ENCODE measurements at regions not wholly inside any gene's neighbourhood (a gene's known extent, or its start where the extent isn't known, plus 50 kb on each side); places are given as distances from the start of the nearest gene placed in this dataset.

- 26% methylated on average over 4 of the region's 4 CpGs for WGBS (ENCODE audit: missing lambda C conversion rate)
- H3K4me1 ChIP-seq = peaks cover 23% of the 10 kb centered on the region; the same call in 2 of the 3 replicates
- FAIRE-seq = no peak
- ChIA-PET CTCF (no interaction called here), POLR2A (interaction anchor here (0.6 kb wide), 1 partner anchor 1279 kb away, joined by 3 read pairs; no protein-coding TSS in a partner anchor)
- no peak overlapping the region for H3K4me3 ChIP-seq
- H3K4me2 ChIP-seq = no peak overlapping the region; the same call in 2 of the 3 replicates
- no peaks in the 10 kb centered on the region for H3K9me3 ChIP-seq
- TF ChIP-seq NR3C1 (IDR thresholded peaks at IDR 0.05) (no peak), KDM1A (IDR thresholded peaks at IDR 0.05; ENCODE audit: low read depth) (no peak), SREBF2 (IDR thresholded peaks at IDR 0.05) (no peak), RARB (CRISPR knock-in tag; IDR thresholded peaks at IDR 0.05) (no peak)
- peak in 1 of 2 experiments; percentile 36 for DNase-seq (ENCODE audit: low read depth in 1 of 2, low spot score in 1 of 2)
- peak in 1 of 2 experiments; percentile 24; a peak in 2 of 6 replicates for ATAC-seq
- no peak overlapping the region for H3K27ac ChIP-seq
These were observed 53.3 kb upstream of the SPATA31D4 start for GRCh38 chr9:81874931-81875330.

- Histone ChIP-seq H3K4me1 (peaks cover 13% of the 10 kb centered on the region; the same call in 2 of the 3 replicates), H3K4me2 (no peak overlapping the region), H3K4me3 (no peak overlapping the region), H3K27ac (no peak overlapping the region), H3K9me3 (no peaks in the 10 kb centered on the region)
- TF ChIP-seq POLR2A (IDR thresholded peaks at IDR 0.05; ENCODE audit: low read length) (no peak), FOSB (CRISPR knock-in tag; IDR thresholded peaks at IDR 0.05) (no peak), KDM1A (IDR thresholded peaks at IDR 0.05; ENCODE audit: low read depth) (no peak)
- DNase-seq (ENCODE audit: low read depth in 1 of 2, low spot score in 1 of 2) (no peak), FAIRE-seq (no peak), ATAC-seq (no peak; a peak in 1 of 6 replicates)
- CTCF ChIA-PET = no interaction called here
- 89% methylated on average over 9 of the region's 9 CpGs for WGBS (ENCODE audit: missing lambda C conversion rate)
- POLR2A ChIA-PET = no interaction called here
These were observed 51.2 kb upstream of the SPATA31D4 start for GRCh38 chr9:81877047-81877446.
